ENCODE measurements at regions not wholly inside any gene's neighbourhood (a gene's known extent, or its start where the extent isn't known, plus 50 kb on each side); places are given as distances from the start of the nearest gene placed in this dataset.

DNA sequence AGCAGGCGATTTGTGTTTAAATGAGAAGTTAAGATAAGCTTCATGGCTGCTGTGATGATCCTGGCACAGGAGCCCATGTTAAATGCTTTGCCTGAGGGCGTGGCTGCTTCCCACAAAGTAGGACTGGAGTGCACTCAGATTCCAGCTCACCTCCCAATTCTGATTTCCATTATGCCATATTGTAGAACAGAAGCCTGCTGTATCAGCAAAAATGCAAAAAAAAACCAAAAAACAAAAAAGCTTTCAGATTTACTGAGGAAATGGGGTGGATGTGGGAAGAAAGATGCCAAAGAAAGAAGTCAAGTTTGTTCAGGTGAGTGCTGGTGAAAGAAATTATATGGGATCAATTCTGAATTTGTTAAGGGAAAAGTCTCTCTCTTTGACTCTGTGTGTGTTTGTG, 610.4 kb upstream of the NETO1 start:
- TF ChIP-seq JUNB (IDR thresholded peaks at IDR 0.05; ENCODE audit: unreplicated experiment) (no peak), CTCF (conservative IDR thresholded peaks at IDR 0.05; ENCODE audit: low read depth in 2 of 2) (no peak), NANOG (IDR thresholded peaks at IDR 0.05; ENCODE audit: borderline replicate concordance) (no peak), POLR2AphosphoS5 (IDR thresholded peaks at IDR 0.05; ENCODE audit: low read depth) (no peak), STAT1 (IDR thresholded peaks at IDR 0.05; ENCODE audit: unreplicated experiment) (no peak), EZH2 (IDR thresholded peaks at IDR 0.05; ENCODE audit: low read depth, unreplicated experiment) (no peak), EZH2phosphoT487 (IDR thresholded peaks at IDR 0.05; ENCODE audit: unreplicated experiment) (no peak)
- TF ChIP-seq, protein P1, sequence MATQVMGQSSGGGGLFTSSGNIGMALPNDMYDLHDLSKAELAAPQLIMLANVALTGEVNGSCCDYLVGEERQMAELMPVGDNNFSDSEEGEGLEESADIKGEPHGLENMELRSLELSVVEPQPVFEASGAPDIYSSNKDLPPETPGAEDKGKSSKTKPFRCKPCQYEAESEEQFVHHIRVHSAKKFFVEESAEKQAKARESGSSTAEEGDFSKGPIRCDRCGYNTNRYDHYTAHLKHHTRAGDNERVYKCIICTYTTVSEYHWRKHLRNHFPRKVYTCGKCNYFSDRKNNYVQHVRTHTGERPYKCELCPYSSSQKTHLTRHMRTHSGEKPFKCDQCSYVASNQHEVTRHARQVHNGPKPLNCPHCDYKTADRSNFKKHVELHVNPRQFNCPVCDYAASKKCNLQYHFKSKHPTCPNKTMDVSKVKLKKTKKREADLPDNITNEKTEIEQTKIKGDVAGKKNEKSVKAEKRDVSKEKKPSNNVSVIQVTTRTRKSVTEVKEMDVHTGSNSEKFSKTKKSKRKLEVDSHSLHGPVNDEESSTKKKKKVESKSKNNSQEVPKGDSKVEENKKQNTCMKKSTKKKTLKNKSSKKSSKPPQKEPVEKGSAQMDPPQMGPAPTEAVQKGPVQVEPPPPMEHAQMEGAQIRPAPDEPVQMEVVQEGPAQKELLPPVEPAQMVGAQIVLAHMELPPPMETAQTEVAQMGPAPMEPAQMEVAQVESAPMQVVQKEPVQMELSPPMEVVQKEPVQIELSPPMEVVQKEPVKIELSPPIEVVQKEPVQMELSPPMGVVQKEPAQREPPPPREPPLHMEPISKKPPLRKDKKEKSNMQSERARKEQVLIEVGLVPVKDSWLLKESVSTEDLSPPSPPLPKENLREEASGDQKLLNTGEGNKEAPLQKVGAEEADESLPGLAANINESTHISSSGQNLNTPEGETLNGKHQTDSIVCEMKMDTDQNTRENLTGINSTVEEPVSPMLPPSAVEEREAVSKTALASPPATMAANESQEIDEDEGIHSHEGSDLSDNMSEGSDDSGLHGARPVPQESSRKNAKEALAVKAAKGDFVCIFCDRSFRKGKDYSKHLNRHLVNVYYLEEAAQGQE (IDR thresholded peaks at IDR 0.05; ENCODE audit: unreplicated experiment): no peak

Measured in GM23338 (cell line).